Loucy (cell line): ENCODE measurements at regions not wholly inside any gene's neighbourhood (a gene's known extent, or its start where the extent isn't known, plus 50 kb on each side); places are given as distances from the start of the nearest gene placed in this dataset.
A peak's percentile ranks its signal among the peaks of the same experiment; 100 is the strongest.

Source experiments
- H2AFZ ChIP-seq: fragments of 200-600 bp; sonication (generic); 2 replicates; pipeline ENCODE4 v1.6.0; 2016; ENCODE audit warnings: antibody characterized with exemption, mild to moderate bottlenecking, low read length, moderate library complexity
- H3F3A ChIP-seq: fragments of 200-600 bp; 2 replicates; pipeline ENCODE4 v1.6.0; 2016; ENCODE audit warnings: antibody characterized with exemption, low read depth, mild to moderate bottlenecking
- H3K27me3 ChIP-seq: fragments of 200-600 bp; sonication (generic); 2 replicates; pipeline ENCODE4 v1.6.1; 2014; ENCODE audit warnings: low read length, mild to moderate bottlenecking; ENCODE audit not compliant: insufficient read depth, poor library complexity, severe bottlenecking
- H3K36me3 ChIP-seq: fragments of 200-600 bp; sonication (generic); 2 replicates; pipeline ENCODE4 v1.6.1; 2016; ENCODE audit warnings: low read length; ENCODE audit not compliant: insufficient read depth
- H3K4me1 ChIP-seq: fragments of 200-600 bp; sonication (generic); 2 replicates; pipeline ENCODE4 v1.5.1; 2014; ENCODE audit warnings: low read length, mild to moderate bottlenecking; ENCODE audit not compliant: insufficient read depth, poor library complexity, severe bottlenecking
- H3K4me2 ChIP-seq: fragments of 200-600 bp; sonication (generic); 2 replicates; pipeline ENCODE4 v1.6.0; 2014; ENCODE audit warnings: antibody characterized with exemption, low read length, low read depth, mild to moderate bottlenecking; ENCODE audit not compliant: poor library complexity, severe bottlenecking
- H3K4me3 ChIP-seq: fragments of 200-600 bp; sonication (generic); 2 replicates; pipeline ENCODE4 v1.5.1; 2014; ENCODE audit warnings: low read length, mild to moderate bottlenecking, mixed read lengths; ENCODE audit not compliant: poor library complexity, severe bottlenecking
- H3K79me2 ChIP-seq: fragments of 200-600 bp; sonication (generic); 2 replicates; pipeline ENCODE4 v1.6.1; 2014; ENCODE audit warnings: low read length; ENCODE audit not compliant: insufficient read depth
- H3K9ac ChIP-seq: fragments of 200-600 bp; sonication (generic); 2 replicates; pipeline ENCODE4 v1.6.0; 2014; ENCODE audit warnings: mild to moderate bottlenecking, low read depth, low read length, moderate library complexity; ENCODE audit not compliant: poor library complexity, severe bottlenecking
- H3K9me2 ChIP-seq: fragments of 200-600 bp; sonication (generic); replicated peaks from 2 replicates; pipeline ENCODE4 v1.6.1; 2016; ENCODE audit warnings: low read depth, low read length, mixed read lengths
- H3K9me3 ChIP-seq: fragments of 200-600 bp; sonication (generic); 2 replicates; pipeline ENCODE4 v1.6.1; 2014; ENCODE audit warnings: mild to moderate bottlenecking, antibody characterized with exemption, low read length, low read depth; ENCODE audit not compliant: insufficient read depth
- H4K20me1 ChIP-seq: fragments of 200-600 bp; sonication (generic); 2 replicates; pipeline ENCODE4 v1.6.0; 2014; ENCODE audit warnings: antibody characterized with exemption, low read length, mild to moderate bottlenecking; ENCODE audit not compliant: insufficient read depth, poor library complexity, severe bottlenecking
- EZH2phosphoT487 ChIP-seq: fragments of 200-600 bp; IDR thresholded peaks from 2 replicates; pipeline ENCODE4 v1.6.1; 2018; ENCODE audit warnings: antibody characterized with exemption, mild to moderate bottlenecking, moderate library complexity, borderline replicate concordance
- TF ChIP-seq, protein P1 (sequence below): fragments of 200-600 bp; sonication (generic); conservative IDR thresholded peaks from 2 replicates; pipeline ENCODE4 v1.5.1; 2014; ENCODE audit warnings: mild to moderate bottlenecking, antibody characterized with exemption, low read length

DNA sequence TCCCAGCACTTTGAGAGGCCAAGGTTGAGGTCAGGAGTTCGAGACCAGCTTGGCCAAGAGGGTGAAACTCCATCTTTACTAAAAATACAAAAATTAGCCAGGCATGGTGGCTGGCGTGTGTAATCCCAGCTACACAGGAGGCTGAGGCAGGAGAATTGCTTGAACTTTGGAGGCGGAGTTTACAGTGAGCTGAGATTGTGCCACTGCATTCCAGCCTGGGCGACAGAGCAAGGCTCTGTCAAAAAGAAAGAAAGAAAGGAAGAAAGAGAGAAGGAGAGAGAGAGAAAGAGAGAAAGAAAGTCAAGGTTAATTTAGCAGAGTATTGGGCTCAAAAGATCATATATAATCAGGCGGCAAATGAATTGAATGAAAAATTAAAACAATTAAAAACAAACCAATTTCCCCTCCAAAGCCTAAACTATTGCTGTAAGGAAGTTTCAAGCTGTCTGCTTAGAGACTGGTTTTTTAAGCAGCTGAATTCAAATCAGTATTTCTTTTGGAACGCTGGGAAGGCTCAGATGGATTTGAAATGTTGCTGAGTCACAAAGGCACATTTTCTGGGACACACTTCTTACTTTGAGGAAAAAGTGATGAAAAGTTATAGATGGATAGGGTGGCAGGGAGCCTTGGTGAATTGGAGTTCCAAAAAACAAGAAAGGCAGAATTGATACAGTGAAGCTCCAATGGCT, 81.3 kb upstream of the BHLHE40 start:
- H3K4me3 ChIP-seq = no peak overlapping the region
- H2AFZ ChIP-seq = no peak overlapping the region
- no peaks in the 10 kb centered on the region for H3K27me3 ChIP-seq
- H4K20me1 ChIP-seq = no peaks in the 10 kb centered on the region
- no peak overlapping the region for H3K9ac ChIP-seq
- H3F3A ChIP-seq = no peaks in the 10 kb centered on the region
- H3K4me1 ChIP-seq = peaks cover 24% of the 10 kb centered on the region
- H3K9me2 ChIP-seq = no peaks in the 10 kb centered on the region
- H3K4me2 ChIP-seq = no peak overlapping the region
- H3K36me3 ChIP-seq = no peaks in the 10 kb centered on the region
- no peaks in the 10 kb centered on the region for H3K79me2 ChIP-seq
- no peaks in the 10 kb centered on the region for H3K9me3 ChIP-seq
- TF ChIP-seq, protein P1, sequence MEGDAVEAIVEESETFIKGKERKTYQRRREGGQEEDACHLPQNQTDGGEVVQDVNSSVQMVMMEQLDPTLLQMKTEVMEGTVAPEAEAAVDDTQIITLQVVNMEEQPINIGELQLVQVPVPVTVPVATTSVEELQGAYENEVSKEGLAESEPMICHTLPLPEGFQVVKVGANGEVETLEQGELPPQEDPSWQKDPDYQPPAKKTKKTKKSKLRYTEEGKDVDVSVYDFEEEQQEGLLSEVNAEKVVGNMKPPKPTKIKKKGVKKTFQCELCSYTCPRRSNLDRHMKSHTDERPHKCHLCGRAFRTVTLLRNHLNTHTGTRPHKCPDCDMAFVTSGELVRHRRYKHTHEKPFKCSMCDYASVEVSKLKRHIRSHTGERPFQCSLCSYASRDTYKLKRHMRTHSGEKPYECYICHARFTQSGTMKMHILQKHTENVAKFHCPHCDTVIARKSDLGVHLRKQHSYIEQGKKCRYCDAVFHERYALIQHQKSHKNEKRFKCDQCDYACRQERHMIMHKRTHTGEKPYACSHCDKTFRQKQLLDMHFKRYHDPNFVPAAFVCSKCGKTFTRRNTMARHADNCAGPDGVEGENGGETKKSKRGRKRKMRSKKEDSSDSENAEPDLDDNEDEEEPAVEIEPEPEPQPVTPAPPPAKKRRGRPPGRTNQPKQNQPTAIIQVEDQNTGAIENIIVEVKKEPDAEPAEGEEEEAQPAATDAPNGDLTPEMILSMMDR = no peak
- TF ChIP-seq EZH2phosphoT487 = no peak

DNA sequence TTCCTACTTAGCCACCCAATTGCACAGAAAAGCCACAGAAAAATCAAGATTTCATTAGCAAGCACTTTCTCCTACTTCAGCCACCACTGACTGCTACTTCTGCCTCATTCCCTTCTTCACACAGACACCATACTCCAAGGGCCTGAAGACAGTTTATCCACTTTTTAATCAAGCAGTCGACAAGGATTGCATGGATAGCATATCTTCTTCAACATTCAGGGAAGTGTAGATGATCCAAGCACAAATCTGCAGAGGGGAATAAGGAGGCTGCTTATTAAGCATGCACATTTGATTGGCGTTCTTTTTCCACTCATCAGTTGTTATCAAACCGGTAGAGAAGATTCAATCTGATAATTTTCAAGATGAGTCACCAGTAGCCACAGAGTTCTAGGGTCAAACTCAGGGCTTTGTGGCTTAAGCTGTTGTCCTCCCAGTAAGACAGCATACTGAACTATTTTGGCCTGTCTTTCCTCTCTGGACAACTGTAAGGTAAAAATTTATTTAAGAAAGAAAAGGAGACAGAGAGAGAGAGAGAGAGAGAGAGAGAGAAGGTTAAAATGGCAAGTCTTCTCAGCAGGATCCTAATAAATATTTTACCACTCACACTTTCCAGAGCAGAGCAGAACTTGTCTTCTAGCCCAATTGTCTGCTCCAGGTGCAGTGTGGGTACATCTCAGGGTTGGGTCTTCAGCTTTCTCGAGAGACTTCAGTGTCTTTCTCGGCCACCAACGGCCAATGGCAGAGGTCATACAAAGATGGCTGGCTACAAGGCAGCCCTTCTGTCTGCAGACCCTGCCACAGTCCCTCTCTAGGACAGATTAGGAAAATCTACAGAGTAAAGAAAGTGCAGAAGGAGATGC, 80.6 kb upstream of the BHLHE40 start:
- Histone ChIP-seq H3K4me3 (no peak overlapping the region), H3K9me2 (no peaks in the 10 kb centered on the region), H2AFZ (peak overlapping the region; percentile 9; the same call in 1 of the 2 replicates), H3K4me1 (peaks cover 24% of the 10 kb centered on the region), H3K27me3 (no peaks in the 10 kb centered on the region), H3K79me2 (no peaks in the 10 kb centered on the region), H3K9ac (no peak overlapping the region), H3K4me2 (peak overlapping the region; percentile 22), H3K36me3 (no peaks in the 10 kb centered on the region), H3K9me3 (no peaks in the 10 kb centered on the region), H3F3A (no peaks in the 10 kb centered on the region), H4K20me1 (no peaks in the 10 kb centered on the region)
- TF ChIP-seq EZH2phosphoT487 = no peak
- TF ChIP-seq, protein P1 = no peak

DNA sequence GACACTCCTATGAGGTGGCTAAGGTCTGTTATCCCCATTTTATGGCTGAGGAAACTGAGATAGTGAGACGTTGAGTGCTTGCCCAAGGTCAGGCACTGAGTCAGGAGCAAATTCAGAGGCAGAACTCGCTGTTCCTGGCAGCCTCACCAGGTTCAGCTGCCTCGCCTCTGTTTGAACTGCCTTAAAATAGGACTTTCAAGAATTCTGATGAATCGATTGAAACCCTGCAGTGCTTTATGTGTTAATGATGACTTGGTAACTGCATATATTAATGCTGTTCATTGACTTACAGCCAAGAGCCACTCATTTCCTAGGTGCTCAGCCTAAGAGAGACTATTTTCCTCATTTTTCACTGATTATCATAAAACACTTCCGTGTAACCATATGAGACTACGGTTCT, 79.5 kb upstream of the BHLHE40 start:
- Histone ChIP-seq H3K9me3 (no peaks in the 10 kb centered on the region), H3K4me2 (no peak overlapping the region), H3K4me1 (peaks cover 33% of the 10 kb centered on the region), H3K27me3 (no peaks in the 10 kb centered on the region), H3F3A (no peaks in the 10 kb centered on the region), H3K9me2 (no peaks in the 10 kb centered on the region), H2AFZ (no peak overlapping the region), H3K4me3 (no peak overlapping the region), H3K9ac (no peak overlapping the region), H4K20me1 (no peaks in the 10 kb centered on the region), H3K36me3 (no peaks in the 10 kb centered on the region), H3K79me2 (no peaks in the 10 kb centered on the region)
- TF ChIP-seq, protein P1 = no peak
- TF ChIP-seq EZH2phosphoT487 = no peak
